ENCODE measurements at regions not wholly inside any gene's neighbourhood (a gene's known extent, or its start where the extent isn't known, plus 50 kb on each side); places are given as distances from the start of the nearest gene placed in this dataset.

DNA sequence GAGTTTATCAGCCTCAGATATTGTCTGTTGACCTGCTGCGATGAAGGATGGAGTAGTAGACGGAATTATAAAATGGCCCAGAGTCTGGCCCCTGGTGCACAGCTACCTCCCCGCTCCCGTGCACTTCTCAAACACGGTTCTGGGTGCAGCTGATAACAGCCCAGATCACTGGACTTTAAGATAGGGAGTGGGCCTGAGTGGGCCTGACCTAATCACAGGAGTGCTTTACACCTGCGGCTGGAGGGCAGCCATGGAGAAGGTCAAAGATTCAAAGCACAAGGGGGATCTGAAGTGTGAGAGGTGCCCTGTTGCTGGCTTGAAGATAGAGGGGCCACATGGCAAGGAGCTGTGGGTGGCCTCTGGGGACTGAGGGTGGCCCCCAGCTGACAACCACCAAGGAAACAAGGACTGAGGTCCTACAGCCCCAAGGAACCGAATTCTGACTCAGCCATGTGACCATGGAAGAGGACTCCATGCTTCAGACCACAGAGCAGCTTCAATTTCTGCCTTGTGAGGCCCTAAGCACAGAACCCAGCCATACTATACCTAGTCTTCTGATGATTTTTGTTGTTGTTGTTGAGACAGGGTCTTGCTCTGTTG, 113.4 kb downstream of the ZNF664 start:
- Histone ChIP-seq H3K23me2 (ENCODE audit: insufficient read length, low read depth, low read length, poor library complexity, severe bottlenecking) (no peaks in the 10 kb centered on the region), H3K9me3 (ENCODE audit: control insufficient read depth, low read depth, low read length) (no peaks in the 10 kb centered on the region), H3K56ac (ENCODE audit: insufficient read length, low read depth, low read length) (no peak overlapping the region), H3T11ph (ENCODE audit: low read length) (no peak overlapping the region), H2AK5ac (ENCODE audit: insufficient read length, low read length) (no peak overlapping the region), H4K8ac (replicated peaks; ENCODE audit: insufficient read length, low read depth, low read length) (no peak overlapping the region), H3K79me2 (ENCODE audit: insufficient read depth, low read length) (no peaks in the 10 kb centered on the region), H4K5ac (ENCODE audit: insufficient read length, low read depth, low read length) (no peak overlapping the region), H3K23ac (ENCODE audit: insufficient read length, low read depth, low read length) (no peak overlapping the region), H3K9ac (ENCODE audit: extremely low read depth, insufficient read length, low read length) (no peak overlapping the region), H2BK5ac (ENCODE audit: insufficient read length, low read length) (no peak overlapping the region), H2BK12ac (ENCODE audit: insufficient read length, low read depth, low read length) (no peak overlapping the region), H3K4me2 (ENCODE audit: insufficient read depth, insufficient read length, low read length) (no peak overlapping the region), H4K20me1 (ENCODE audit: control insufficient read depth, insufficient read depth, insufficient read length) (no peaks in the 10 kb centered on the region), H2BK120ac (ENCODE audit: low read depth, low read length, poor library complexity, severe bottlenecking) (no peak overlapping the region), H3K18ac (ENCODE audit: insufficient read length, low read depth, low read length) (no peak overlapping the region), H4K91ac (ENCODE audit: insufficient read length, low read depth, low read length) (no peak overlapping the region), H3K4ac (ENCODE audit: low read depth, low read length) (no peak overlapping the region), H3K27me3 (ENCODE audit: insufficient read depth, low read length) (no peaks in the 10 kb centered on the region), H3K14ac (ENCODE audit: insufficient read depth, low read length) (no peak overlapping the region), H2BK20ac (ENCODE audit: low read depth, low read length, poor library complexity, severe bottlenecking) (no peak overlapping the region), H3K4me1 (ENCODE audit: insufficient read depth, low read length) (no peaks in the 10 kb centered on the region), H3K27ac (ENCODE audit: insufficient read length, low read depth, low read length) (no peak overlapping the region), H3K79me1 (ENCODE audit: insufficient read depth, low read depth, low read length, poor library complexity, severe bottlenecking) (no peaks in the 10 kb centered on the region), H2AFZ (ENCODE audit: low read length) (no peak overlapping the region), H2BK15ac (ENCODE audit: low read depth, low read length) (no peak overlapping the region)
- Mint-ChIP-seq H3K4me1 (peaks cover 14 to 16% of the 10 kb centered on the region in 2 experiments), H3K36me3 (ENCODE audit: insufficient read depth in 1 of 3, low read depth in 3 of 3) (no peaks in the 10 kb centered on the region; a peak in 1 of 7 replicates), H3K4me3 (no peak overlapping the region), H3K27me3 (ENCODE audit: low read depth) (peaks cover 3% of the 10 kb centered on the region), H3K27ac (no peak overlapping the region; a peak in 1 of 7 replicates), H3K9me3 (no peaks in the 10 kb centered on the region)
- WGBS (ENCODE audit: extremely low coverage, insufficient read length, low lambda C conversion rate) = no CpG with 5 or more reads among the region's 7 CpGs
- DNase-seq = no peak
- TF ChIP-seq, protein P1, sequence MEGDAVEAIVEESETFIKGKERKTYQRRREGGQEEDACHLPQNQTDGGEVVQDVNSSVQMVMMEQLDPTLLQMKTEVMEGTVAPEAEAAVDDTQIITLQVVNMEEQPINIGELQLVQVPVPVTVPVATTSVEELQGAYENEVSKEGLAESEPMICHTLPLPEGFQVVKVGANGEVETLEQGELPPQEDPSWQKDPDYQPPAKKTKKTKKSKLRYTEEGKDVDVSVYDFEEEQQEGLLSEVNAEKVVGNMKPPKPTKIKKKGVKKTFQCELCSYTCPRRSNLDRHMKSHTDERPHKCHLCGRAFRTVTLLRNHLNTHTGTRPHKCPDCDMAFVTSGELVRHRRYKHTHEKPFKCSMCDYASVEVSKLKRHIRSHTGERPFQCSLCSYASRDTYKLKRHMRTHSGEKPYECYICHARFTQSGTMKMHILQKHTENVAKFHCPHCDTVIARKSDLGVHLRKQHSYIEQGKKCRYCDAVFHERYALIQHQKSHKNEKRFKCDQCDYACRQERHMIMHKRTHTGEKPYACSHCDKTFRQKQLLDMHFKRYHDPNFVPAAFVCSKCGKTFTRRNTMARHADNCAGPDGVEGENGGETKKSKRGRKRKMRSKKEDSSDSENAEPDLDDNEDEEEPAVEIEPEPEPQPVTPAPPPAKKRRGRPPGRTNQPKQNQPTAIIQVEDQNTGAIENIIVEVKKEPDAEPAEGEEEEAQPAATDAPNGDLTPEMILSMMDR (conservative IDR thresholded peaks at IDR 0.05) = no peak

Data from H9 (cell line).